B cell (primary cell): ENCODE measurements at regions not wholly inside any gene's neighbourhood (a gene's known extent, or its start where the extent isn't known, plus 50 kb on each side); places are given as distances from the start of the nearest gene placed in this dataset.

Experiments used
- ATAC-seq: fragments of 200-7000 bp; cut with Tn5 transposase; one replicate; pipeline ENCODE4 v1.10.0; 2021; ENCODE audit warnings: low read depth, mild to moderate bottlenecking, moderate number of reproducible peaks, moderate library complexity
- CTCF ChIA-PET: fragments of 350-600 bp; sonication (Branson Sonifier 250); formaldehyde crosslinking; loops from one replicate; lab custom pipeline; 2021; ENCODE audit warnings: antibody characterized with exemption, inconsistent platforms; lab: Charles Lee
- POLR2A ChIA-PET: fragments of 350-600 bp; sonication (Branson Sonifier 250); formaldehyde crosslinking; loops from one replicate; lab custom pipeline; 2021; ENCODE audit warnings: antibody characterized with exemption; lab: Charles Lee
- DNase-seq: peaks from one replicate; pipeline ENCODE4 v3.0.0; 2013
- H2AFZ ChIP-seq: 2 replicates; pipeline ENCODE4 v1.6.1; 2012; ENCODE audit warnings: mild to moderate bottlenecking, low read depth, low read length; ENCODE audit not compliant: insufficient read depth, poor library complexity, severe bottlenecking
- H3K27ac ChIP-seq, 2 donors: 1 replicate in 1 of 2; 2 replicates in 1 of 2; pipeline ENCODE4 v1.5.1; 2012 to 2013; ENCODE audit warnings: low read length in 2 of 2, mild to moderate bottlenecking in 2 of 2, moderate library complexity in 1 of 2
- H3K27me3 ChIP-seq, 4 experiments: fragments of 200-600 bp in 1 of 4; sonication (generic) in 1 of 4; replicated peaks in 1 of 4; 1 replicate in 2 of 4; 2 replicates in 2 of 4; pipeline versions ENCODE4 v1.6.1 to v1.7.0; 2013 to 2016; ENCODE audit warnings: low read length in 3 of 4, mild to moderate bottlenecking in 2 of 4, mixed read lengths in 1 of 4, moderate library complexity in 1 of 4; ENCODE audit not compliant: insufficient read depth in 4 of 4, control insufficient read depth in 3 of 4; ENCODE audit errors: control extremely low read depth in 1 of 4
- H3K36me3 ChIP-seq, 2 experiments: replicated peaks in 1 of 2; 1 replicate in 1 of 2; 2 replicates in 1 of 2; pipeline versions ENCODE4 v1.6.1 to v1.7.1; 2013; ENCODE audit warnings: low read length in 1 of 2; ENCODE audit not compliant: insufficient read depth in 2 of 2, control insufficient read depth in 1 of 2; ENCODE audit errors: control extremely low read depth in 1 of 2, extremely low read depth in 1 of 2
- H3K4me1 ChIP-seq, 2 donors: fragments of 200-600 bp in 1 of 2; sonication (generic) in 1 of 2; 1 replicate in 1 of 2; 2 replicates in 1 of 2; pipeline versions ENCODE4 v1.5.1 to v1.6.1; 2013 to 2017; ENCODE audit warnings: low read length in 2 of 2; ENCODE audit not compliant: control insufficient read depth in 2 of 2, insufficient read depth in 2 of 2
- H3K4me2 ChIP-seq: replicated peaks from 2 replicates; pipeline ENCODE3; 2012; ENCODE audit warnings: mild to moderate bottlenecking, low read depth, low read length; ENCODE audit not compliant: poor library complexity, severe bottlenecking
- H3K4me3 ChIP-seq, 5 experiments: fragments of 200-600 bp in 1 of 5; sonication (generic) in 1 of 5; 1 replicate in 3 of 5; 2 replicates in 2 of 5; pipeline versions ENCODE4 v1.5.1 to v1.7.0; 2011 to 2016; ENCODE audit warnings: low read length in 4 of 5, mild to moderate bottlenecking in 4 of 5, low read depth in 2 of 5, control low read depth in 1 of 5, moderate library complexity in 1 of 5; ENCODE audit not compliant: insufficient read depth in 1 of 5; ENCODE audit errors: control extremely low read depth in 1 of 5, extremely low read depth in 1 of 5
- H3K79me2 ChIP-seq: fragments of 200-600 bp; sonication (generic); one replicate; pipeline ENCODE4 v1.6.0; 2016; ENCODE audit warnings: low read length; ENCODE audit not compliant: control insufficient read depth, insufficient read depth
- H3K9ac ChIP-seq: fragments of 200-600 bp; sonication (generic); 2 replicates; pipeline ENCODE4 v1.6.1; 2017; ENCODE audit warnings: mild to moderate bottlenecking, low read length, moderate library complexity
- H3K9me3 ChIP-seq, 3 donors: one replicate each; pipeline versions ENCODE4 v1.6.1 to v1.7.1; 2013; ENCODE audit warnings: low read length in 2 of 3; ENCODE audit not compliant: control insufficient read depth in 2 of 3, insufficient read depth in 1 of 3; ENCODE audit errors: control extremely low read depth in 1 of 3
- H4K20me1 ChIP-seq: 2 replicates; pipeline ENCODE4 v1.6.0; 2012; ENCODE audit warnings: mild to moderate bottlenecking, low read length; ENCODE audit not compliant: insufficient read depth, control insufficient read depth, poor library complexity, severe bottlenecking
- H3K27ac Mint-ChIP-seq: one replicate; pipeline ENCODE4 v1.8.0; 2021; ENCODE audit warnings: mixed read lengths
- H3K27me3 Mint-ChIP-seq: one replicate; pipeline ENCODE4 v1.8.0; 2021; ENCODE audit warnings: mixed read lengths
- H3K4me1 Mint-ChIP-seq: one replicate; pipeline ENCODE4 v1.8.0; 2021; ENCODE audit warnings: mixed read lengths
- H3K4me3 Mint-ChIP-seq: one replicate; pipeline ENCODE4 v1.8.0; 2021; ENCODE audit warnings: mixed read lengths
- H3K9me3 Mint-ChIP-seq: one replicate; pipeline ENCODE4 v1.8.0; 2022; ENCODE audit warnings: mixed read lengths; ENCODE audit not compliant: insufficient read depth
- CTCF ChIP-seq: fragments of 200-600 bp; IDR thresholded peaks from one replicate; pipeline ENCODE4 v1.8.0; 2022; ENCODE audit warnings: antibody characterized with exemption, mild to moderate bottlenecking
- EZH2 ChIP-seq: IDR thresholded peaks from 2 replicates; pipeline ENCODE4 v1.6.1; 2012; ENCODE audit warnings: borderline replicate concordance, low read depth, mild to moderate bottlenecking, moderate library complexity, low read length; ENCODE audit not compliant: insufficient read depth, poor library complexity, severe bottlenecking
- WGBS: methylation state at CpG from one replicate; pipeline ENCODE4 v1.1.5; 2013; ENCODE audit warnings: missing lambda C conversion rate; ENCODE audit not compliant: insufficient coverage; 5-methylcytosine and 5-hydroxymethylcytosine counted together
- intact Hi-C: fragments of 100-400 bp; cut with micrococcal nuclease; formaldehyde crosslinking; loops from one replicate; pipeline ENCODE4 v1.10.0; 2022

- Histone ChIP-seq H3K27me3 (no peaks in the 10 kb centered on the region), H3K9ac (no peak overlapping the region), H3K4me3 (no peak overlapping the region), H3K27ac (no peak overlapping the region), H3K9me3 (no peaks in the 10 kb centered on the region), H3K4me1 (no peaks in the 10 kb centered on the region), H2AFZ (no peak overlapping the region), H3K4me2 (no peak overlapping the region), H3K36me3 (no peaks in the 10 kb centered on the region), H3K79me2 (no peaks in the 10 kb centered on the region), H4K20me1 (no peaks in the 10 kb centered on the region)
- DNase-seq, result no peak
- intact Hi-C loops, result no loop called here
- H3K9me3 Mint-ChIP-seq, result no peaks in the 10 kb centered on the region
- POLR2A ChIA-PET, result no interaction called here
- H3K4me3 Mint-ChIP-seq, result no peak overlapping the region
- no peak for ATAC-seq
- no peaks in the 10 kb centered on the region for H3K27me3 Mint-ChIP-seq
- H3K27ac Mint-ChIP-seq, result no peak overlapping the region
- no peak for TF ChIP-seq EZH2
- no peak for TF ChIP-seq CTCF
- CTCF ChIA-PET, result no interaction called here
- WGBS, result 65% methylated on average over 2 of the region's 3 CpGs
- no peaks in the 10 kb centered on the region for H3K4me1 Mint-ChIP-seq
These were observed 383.5 kb downstream of the FRK start for GRCh38 chr6:115677198-115677597.

DNA sequence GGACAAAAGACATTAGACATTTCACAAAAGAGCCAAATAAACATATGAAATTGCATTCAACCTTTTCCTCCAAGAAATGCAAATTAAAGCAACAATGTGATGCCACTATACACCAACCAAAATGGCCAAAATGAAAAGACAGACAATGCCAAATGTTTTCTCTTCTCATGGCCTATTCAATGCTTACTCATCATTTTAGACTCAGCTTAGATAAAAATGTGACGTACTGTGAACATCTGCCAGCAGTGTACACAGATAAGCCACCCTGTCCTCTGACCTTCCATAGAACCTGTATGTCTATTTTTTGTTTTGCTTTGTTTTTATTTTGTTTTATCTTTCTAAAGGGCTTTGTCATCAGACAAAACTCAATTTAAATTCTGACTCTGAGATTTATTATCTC, 385.2 kb downstream of the FRK start:
- DNase-seq (no peak), ATAC-seq (no peak)
- POLR2A ChIA-PET, result no interaction called here
- intact Hi-C loops, result no loop called here
- Mint-ChIP-seq H3K27me3 (no peaks in the 10 kb centered on the region), H3K4me3 (no peak overlapping the region), H3K4me1 (no peaks in the 10 kb centered on the region), H3K27ac (no peak overlapping the region), H3K9me3 (no peaks in the 10 kb centered on the region)
- no peaks in the 10 kb centered on the region for H4K20me1 ChIP-seq
- no peaks in the 10 kb centered on the region for H3K27me3 ChIP-seq
- no peaks in the 10 kb centered on the region for H3K79me2 ChIP-seq
- TF ChIP-seq EZH2, result no peak
- TF ChIP-seq CTCF, result no peak
- no peaks in the 10 kb centered on the region for H3K4me1 ChIP-seq
- H3K4me2 ChIP-seq, result no peak overlapping the region
- no peaks in the 10 kb centered on the region for H3K36me3 ChIP-seq
- H2AFZ ChIP-seq, result no peak overlapping the region
- WGBS, result no CpG with 5 or more reads among the region's 1 CpG
- H3K4me3 ChIP-seq, result no peak overlapping the region
- CTCF ChIA-PET, result no interaction called here
- H3K27ac ChIP-seq, result no peak overlapping the region
- no peak overlapping the region for H3K9ac ChIP-seq
- no peaks in the 10 kb centered on the region for H3K9me3 ChIP-seq
